DMS79 (cell line): ENCODE measurements at regions not wholly inside any gene's neighbourhood (a gene's known extent, or its start where the extent isn't known, plus 50 kb on each side); places are given as distances from the start of the nearest gene placed in this dataset.

Experiments used
- DNase-seq: peaks from one replicate; lab custom pipeline; 2025; lab: John Stamatoyannopoulos, UW

GRCh38 chr6:41428996-41429421, 93.6 kb downstream of the NCR2 start:
- no peak for DNase-seq

GRCh38 chr6:41429506-41430504, 94.4 kb downstream of the NCR2 start:
- no peak for DNase-seq

- DNase-seq: no peak
Observed at GRCh38 chr6:41430875-41431274, 95.5 kb downstream of the NCR2 start.

- DNase-seq: no peak
Observed at GRCh38 chr6:41432280-41432679, 96.9 kb downstream of the NCR2 start.

GRCh38 chr6:41434803-41435481, 99.5 kb downstream of the NCR2 start:
- DNase-seq: no peak

GRCh38 chr6:41437604-41438003, 102.2 kb downstream of the NCR2 start:
- DNase-seq: no peak

GRCh38 chr6:41438746-41439145, 103.3 kb downstream of the NCR2 start:
- DNase-seq: no peak

- DNase-seq: no peak
Observed at GRCh38 chr6:41439524-41440418, 104.4 kb downstream of the NCR2 start.

GRCh38 chr6:41440958-41441357, 105.2 kb upstream of the FOXP4 start:
- no peak for DNase-seq

GRCh38 chr6:41441598-41442351, 104.4 kb upstream of the FOXP4 start:
- DNase-seq: no peak

GRCh38 chr6:41442352-41442672, 103.9 kb upstream of the FOXP4 start:
- DNase-seq: no peak

GRCh38 chr6:41442800-41443501, 103.2 kb upstream of the FOXP4 start:
- peak; percentile 26 for DNase-seq

- no peak for DNase-seq
Observed at GRCh38 chr6:41443616-41444525, 102.3 kb upstream of the FOXP4 start.

GRCh38 chr6:41445261-41445660, 100.9 kb upstream of the FOXP4 start:
- DNase-seq: peak; percentile 39

- no peak for DNase-seq
Observed at GRCh38 chr6:41446132-41446531, 100.0 kb upstream of the FOXP4 start.

GRCh38 chr6:41446907-41447545, 99.2 kb upstream of the FOXP4 start:
- no peak for DNase-seq

GRCh38 chr6:41448256-41448655, 97.9 kb upstream of the FOXP4 start:
- DNase-seq: no peak

- peak; percentile 12 for DNase-seq
Observed at GRCh38 chr6:41449399-41450245, 96.6 kb upstream of the FOXP4 start.
